K562 (cell line): ENCODE measurements at regions not wholly inside any gene's neighbourhood (a gene's known extent, or its start where the extent isn't known, plus 50 kb on each side); places are given as distances from the start of the nearest gene placed in this dataset.

Source experiments
- ATAC-seq: fragments of 200-7000 bp; cut with Tn5 transposase; 3 replicates; pipeline ENCODE4 v1.9.1; 2020; ENCODE audit warnings: moderate library complexity
- BruUV-seq: library from RNA; stranded (reverse); fragments of 400-500 nt; replicated peaks from 2 replicates; lab custom pipeline; 2021; lab: Mats Ljungman, UMichigan
- CTCF ChIA-PET: fragments of 300-600 bp; formaldehyde crosslinking; extraction: SDS; loops from one replicate; lab custom pipeline; 2021; ENCODE audit warnings: low intra/inter-chr PET ratio; lab: Yijun Ruan, JAX
- POLR2A ChIA-PET: fragments of 300-600, 350-650 bp; sonication (Branson Sonifier 250); formaldehyde crosslinking; extraction: SDS; loops from one replicate; lab custom pipeline; 2021; ENCODE audit warnings: antibody characterized with exemption, inconsistent platforms; lab: Yijun Ruan, JAX
- DNase-seq, 4 experiments: peaks; one replicate each; pipeline versions ENCODE4 v3.0.0 to v3.0.0-alpha.2; 2011 to 2018; ENCODE audit warnings: low spot score in 3 of 4, mixed read lengths in 3 of 4; ENCODE audit errors: extremely low read depth in 1 of 4
- FAIRE-seq: peaks from 2 replicates; lab custom pipeline; 2011; peaks lifted over from hg19 to GRCh38; lab: Jason Lieb, UNC
- H2AFZ ChIP-seq: 2 replicates; pipeline ENCODE4 v1.6.0; 2011; ENCODE audit warnings: low read depth, low read length, control low read depth, inconsistent platforms
- H3K27ac ChIP-seq: fragments of 200-600 bp; 3 replicates; pipeline ENCODE4 v1.8.0; 2011; ENCODE audit warnings: low read depth, mild to moderate bottlenecking, control low read depth, inconsistent platforms, low read length, moderate library complexity, mixed read lengths; ENCODE audit errors: extremely low read depth
- H3K27me3 ChIP-seq, 2 experiments: fragments of 300-600 bp in 1 of 2; 2 replicates in 1 of 2; 3 replicates in 1 of 2; pipeline versions ENCODE4 v1.6.0 to v1.8.0; 2011; ENCODE audit warnings: inconsistent platforms in 2 of 2, low read length in 2 of 2, mild to moderate bottlenecking in 1 of 2, mixed read lengths in 1 of 2, moderate library complexity in 1 of 2; ENCODE audit not compliant: control insufficient read depth in 2 of 2, insufficient read depth in 2 of 2
- H3K36me3 ChIP-seq: fragments of 300-600 bp; 3 replicates; pipeline ENCODE4 v1.8.0; 2011; ENCODE audit warnings: mild to moderate bottlenecking, low read length, inconsistent platforms; ENCODE audit not compliant: control insufficient read depth, insufficient read depth
- H3K4me1 ChIP-seq, 2 experiments: fragments of 200-600 bp in 1 of 2; replicated peaks in 1 of 2; 2 replicates in 1 of 2; 3 replicates in 1 of 2; pipeline versions ENCODE4 v1.5.1 to v1.8.0; 2011; ENCODE audit warnings: inconsistent platforms in 2 of 2, low read length in 2 of 2, mild to moderate bottlenecking in 1 of 2, mixed read lengths in 1 of 2, moderate library complexity in 1 of 2; ENCODE audit not compliant: control insufficient read depth in 2 of 2, insufficient read depth in 2 of 2
- H3K4me2 ChIP-seq: 2 replicates; pipeline ENCODE4 v1.6.1; 2011; ENCODE audit warnings: low read length, control low read depth, inconsistent platforms, mixed read lengths; ENCODE audit not compliant: insufficient read depth
- H3K4me3 ChIP-seq: fragments of 200-600 bp; sonication (generic), shearing (Covaris generic); 2 replicates; pipeline ENCODE4 v1.5.1; 2016; ENCODE audit warnings: control low read depth, inconsistent platforms
- H3K79me2 ChIP-seq: fragments of 200-600 bp; 3 replicates; pipeline ENCODE4 v1.8.0; 2011; ENCODE audit warnings: low read length, inconsistent platforms; ENCODE audit not compliant: control insufficient read depth, insufficient read depth
- H3K9ac ChIP-seq, 2 experiments: 2 replicates each; pipeline versions ENCODE4 v1.6.0 to v1.6.1; 2011; ENCODE audit warnings: low read depth in 2 of 2, low read length in 2 of 2, control low read depth in 1 of 2, inconsistent platforms in 1 of 2, mild to moderate bottlenecking in 1 of 2, mixed read lengths in 1 of 2; ENCODE audit not compliant: insufficient read depth in 1 of 2
- H3K9me1 ChIP-seq: one replicate; pipeline ENCODE4 v1.6.0; 2011; ENCODE audit warnings: inconsistent platforms, mild to moderate bottlenecking, low read length, moderate library complexity; ENCODE audit not compliant: control insufficient read depth, insufficient read depth
- H3K9me3 ChIP-seq: replicated peaks from 2 replicates; pipeline ENCODE4 v1.5.1; 2011; ENCODE audit warnings: low read depth, low read length, inconsistent platforms; ENCODE audit not compliant: control insufficient read depth, insufficient read depth
- H4K20me1 ChIP-seq: replicated peaks from 2 replicates; pipeline ENCODE4 v1.6.1; 2011; ENCODE audit warnings: low read length, inconsistent platforms, mixed read lengths; ENCODE audit not compliant: control insufficient read depth, insufficient read depth
- CEBPB ChIP-seq: fragments of 450-650 bp; IDR thresholded peaks from 2 replicates; pipeline ENCODE4 v1.6.1; 2016; ENCODE audit warnings: missing genetic modification characterization, missing compliant biosample characterization
- CEBPG ChIP-seq, 3 experiments: fragments of 200-800 bp in 1 of 3; sonication (Bioruptor generic) in 1 of 3; sonication (generic) in 1 of 3; formaldehyde crosslinking in 1 of 3; IDR thresholded peaks in 2 of 3; conservative IDR thresholded peaks in 1 of 3; 2 replicates each; pipeline versions ENCODE4 v1.6.1 to v1.8.0; 2016 to 2022; ENCODE audit warnings: missing compliant biosample characterization in 2 of 3, missing genetic modification characterization in 2 of 3, mild to moderate bottlenecking in 1 of 3, missing genetic modification reagents in 1 of 3
- SRSF3 ChIP-seq: fragments of 200-400 bp; formaldehyde crosslinking; IDR thresholded peaks from 2 replicates; pipeline ENCODE4 v1.6.1; 2016; ENCODE audit warnings: mild to moderate bottlenecking, low read length, moderate library complexity; ENCODE audit not compliant: insufficient read depth
- ZNF347 ChIP-seq: fragments of 450-650 bp; formaldehyde crosslinking; IDR thresholded peaks from 2 replicates; pipeline ENCODE4 v1.4.0; 2020; ENCODE audit warnings: low read depth, mild to moderate bottlenecking, moderate library complexity
- WGBS: fragments of 100-300 bp; shearing (Covaris generic); methylation state at CpG from one replicate; pipeline ENCODE4 v1.1.6; 2016; ENCODE audit warnings: low coverage, mixed read lengths; ENCODE audit not compliant: insufficient coverage; ENCODE audit errors: missing lambda C conversion rate; 5-methylcytosine and 5-hydroxymethylcytosine counted together
- in situ Hi-C: fragments of 300-500 bp; cut with MboI; formaldehyde crosslinking; loops from 4 replicates; pipeline ENCODE4 v1.15.0; 2018; ENCODE audit warnings: inconsistent platforms, mixed read lengths
- intact Hi-C: fragments of 100-400 bp; cut with micrococcal nuclease; formaldehyde crosslinking; loops from 2 replicates; pipeline ENCODE4 v1.14.2; 2022

GRCh38 chr2:63740943-63741342 lies 100.8 kb upstream of the UGP2 start:
- H3K4me2 ChIP-seq: no peak overlapping the region
- no peak overlapping the region for H3K27ac ChIP-seq
- no peaks in the 10 kb centered on the region for H3K79me2 ChIP-seq
- no peaks in the 10 kb centered on the region for H4K20me1 ChIP-seq
- 0% methylated on average over 1 of the region's 1 CpG for WGBS
- in situ Hi-C loops: no loop called here
- no peaks in the 10 kb centered on the region for H3K36me3 ChIP-seq
- no peak for ATAC-seq
- no peaks in the 10 kb centered on the region for H3K9me1 ChIP-seq
- H3K9ac ChIP-seq: no peak overlapping the region
- no TSS peak for BruUV-seq
- H3K9me3 ChIP-seq: no peaks in the 10 kb centered on the region; the same call in 1 of the 2 replicates
- H3K27me3 ChIP-seq: no peaks in the 10 kb centered on the region
- intact Hi-C loops: no loop called here
- ChIA-PET POLR2A (no interaction called here), CTCF (no interaction called here)
- H3K4me1 ChIP-seq: no peaks in the 10 kb centered on the region
- H3K4me3 ChIP-seq: no peak overlapping the region
- H2AFZ ChIP-seq: no peak overlapping the region
- no peak for DNase-seq
- peak; percentile 37; the same call in 1 of the 2 replicates for TF ChIP-seq CEBPB (tag)
- no peak for TF ChIP-seq ZNF347 (CRISPR knock-in tag)
- no peak for TF ChIP-seq CEBPG (CRISPR knock-in tag; IDR thresholded peaks at IDR 0.05)
- TF ChIP-seq CEBPG (tag; conservative IDR thresholded peaks at IDR 0.05 in 1 of 2, IDR thresholded peaks at IDR 0.05 in 1 of 2): peak; percentile 30 to 61; a peak in 1 of 4 replicates
- no peak for FAIRE-seq

DNA sequence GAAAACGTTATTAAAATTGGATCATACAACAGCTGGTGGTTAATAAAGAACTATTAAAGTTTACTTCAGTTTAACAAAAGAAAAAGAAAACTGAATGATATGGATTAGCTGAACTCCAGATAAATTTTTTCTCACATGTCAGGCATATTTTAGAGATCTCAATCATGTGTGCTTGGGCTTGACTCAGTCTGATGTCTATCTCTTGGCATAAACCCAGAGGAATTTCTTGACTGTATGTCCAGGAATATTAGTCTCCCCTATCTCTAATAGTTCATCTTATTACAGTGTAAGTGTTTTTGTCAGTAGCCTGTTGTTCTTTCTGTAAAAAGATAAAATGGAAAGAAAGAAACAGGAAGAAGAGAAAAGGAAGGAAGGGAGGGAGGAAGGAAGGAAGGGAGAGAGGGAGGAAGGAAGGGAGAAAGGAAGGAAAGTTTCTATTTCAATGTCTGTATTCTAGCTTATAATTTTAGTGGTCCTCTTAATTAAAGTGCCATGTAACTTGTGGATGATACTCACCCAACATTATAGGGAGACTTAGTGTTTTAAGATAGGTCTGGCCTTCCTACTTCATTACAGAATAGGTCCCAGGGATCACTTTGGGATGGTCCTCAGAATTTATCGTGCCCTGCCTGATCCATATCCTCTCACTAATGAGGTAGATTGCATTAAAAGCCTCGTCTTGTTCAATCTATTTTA lies 99.7 kb upstream of the UGP2 start:
- no peaks in the 10 kb centered on the region for H4K20me1 ChIP-seq
- no peaks in the 10 kb centered on the region; the same call in 1 of the 2 replicates for H3K9me3 ChIP-seq
- WGBS: 0% methylated on average over 3 of the region's 3 CpGs
- POLR2A ChIA-PET: no interaction called here
- no peak overlapping the region for H3K27ac ChIP-seq
- FAIRE-seq: no peak
- no peak for DNase-seq
- no TSS peak for BruUV-seq
- H3K9me1 ChIP-seq: no peaks in the 10 kb centered on the region
- in situ Hi-C loops (no loop called here), intact Hi-C loops (no loop called here)
- H3K4me2 ChIP-seq: no peak overlapping the region
- no peaks in the 10 kb centered on the region for H3K27me3 ChIP-seq
- ATAC-seq: no peak
- no peak overlapping the region for H3K9ac ChIP-seq
- H2AFZ ChIP-seq: no peak overlapping the region
- H3K4me3 ChIP-seq: no peak overlapping the region
- no peaks in the 10 kb centered on the region for H3K36me3 ChIP-seq
- CTCF ChIA-PET: no interaction called here
- no peaks in the 10 kb centered on the region for H3K4me1 ChIP-seq
- H3K79me2 ChIP-seq: no peaks in the 10 kb centered on the region
- no peak for TF ChIP-seq SRSF3
